Stimulated activated CD8-positive, alpha-beta memory T cell treated with anti-CD3 and anti-CD28 coated beads, Interleukin-12 subunit alpha, Interleukin-12 subunit beta, amount 100 ng/mL, for 1 hour (primary cell): ENCODE measurements at regions not wholly inside any gene's neighbourhood (a gene's known extent, or its start where the extent isn't known, plus 50 kb on each side); places are given as distances from the start of the nearest gene placed in this dataset.
"Not testable (repeated sequence)": the region's sequence is repeated elsewhere in the genome, so short reads cannot be mapped to it uniquely, and the experiment has no call there.

Experiments
- DNase-seq: peaks from one replicate; pipeline ENCODE4 v3.0.0-alpha.2; 2020; ENCODE audit warnings: low read depth

DNA sequence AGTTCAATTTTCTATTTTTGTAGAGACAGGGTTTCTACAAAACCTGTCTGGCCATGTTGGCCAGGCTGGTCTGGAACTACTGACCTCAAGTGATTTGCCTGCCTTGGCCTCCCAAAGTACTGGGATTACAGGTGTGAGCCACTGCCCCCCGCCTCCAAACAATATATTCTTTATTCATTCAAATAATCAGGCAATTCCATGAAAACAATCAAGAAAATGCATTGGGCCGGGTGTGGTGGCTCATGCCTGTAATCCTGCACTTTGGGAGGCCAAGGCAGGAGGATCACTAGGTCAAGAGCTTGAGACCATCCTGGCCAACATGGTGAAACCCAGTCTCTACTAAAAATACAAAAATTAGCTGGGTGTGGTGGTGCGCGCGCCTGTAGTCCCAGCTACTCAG, 69.9 kb upstream of the ZNF217 start:
- not testable (repeated sequence) for DNase-seq

- no peak for DNase-seq
Observed at GRCh38 chr20:53662595-53662994, 69.0 kb upstream of the ZNF217 start.

DNA sequence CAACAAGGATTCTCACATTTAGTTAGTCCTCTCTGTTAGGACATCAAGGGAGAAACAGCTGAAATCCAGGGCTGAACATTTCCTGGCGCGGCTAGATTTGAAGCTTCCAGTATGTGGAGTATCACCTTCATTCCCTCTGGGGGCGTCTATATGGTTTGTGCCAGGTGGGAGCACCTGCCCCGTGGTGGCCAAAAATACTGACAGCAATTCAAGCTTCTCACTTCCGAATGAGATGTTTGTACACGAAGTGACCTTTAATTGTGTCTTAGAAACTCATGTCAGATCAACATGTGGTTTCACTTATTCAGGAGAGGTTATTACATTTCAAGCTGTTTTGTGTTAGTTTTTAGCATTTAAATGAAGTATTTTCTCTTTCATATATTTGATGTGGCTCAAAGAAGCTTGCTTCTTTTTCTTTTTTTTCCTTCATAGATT, 67.3 kb upstream of the ZNF217 start:
- DNase-seq: no peak

GRCh38 chr20:53660078-53660909, 66.7 kb upstream of the ZNF217 start:
- no peak for DNase-seq

- no peak for DNase-seq
Observed at GRCh38 chr20:53658973-53659372, 65.3 kb upstream of the ZNF217 start.

GRCh38 chr20:53658322-53658721, 64.7 kb upstream of the ZNF217 start:
- DNase-seq: no peak

DNA sequence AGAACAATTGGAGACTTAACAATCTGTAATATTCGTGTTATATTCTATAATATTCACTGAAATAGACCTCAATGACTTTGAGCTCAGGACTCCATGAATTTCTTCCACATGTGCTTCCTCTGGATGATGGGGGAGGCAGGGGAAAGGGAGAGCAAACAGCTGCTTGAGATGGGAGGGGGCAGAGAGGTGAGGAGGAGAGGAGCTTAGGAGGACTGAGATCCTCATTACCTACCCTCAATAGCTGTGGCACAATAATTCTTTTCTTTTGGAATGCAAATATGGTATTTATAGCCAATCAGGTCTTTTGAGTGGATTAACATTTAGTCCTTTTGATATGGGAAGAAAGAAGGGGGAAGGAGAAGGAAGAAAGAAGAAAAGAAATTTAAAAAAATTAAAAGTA, 64.1 kb upstream of the ZNF217 start:
- no peak for DNase-seq

DNA sequence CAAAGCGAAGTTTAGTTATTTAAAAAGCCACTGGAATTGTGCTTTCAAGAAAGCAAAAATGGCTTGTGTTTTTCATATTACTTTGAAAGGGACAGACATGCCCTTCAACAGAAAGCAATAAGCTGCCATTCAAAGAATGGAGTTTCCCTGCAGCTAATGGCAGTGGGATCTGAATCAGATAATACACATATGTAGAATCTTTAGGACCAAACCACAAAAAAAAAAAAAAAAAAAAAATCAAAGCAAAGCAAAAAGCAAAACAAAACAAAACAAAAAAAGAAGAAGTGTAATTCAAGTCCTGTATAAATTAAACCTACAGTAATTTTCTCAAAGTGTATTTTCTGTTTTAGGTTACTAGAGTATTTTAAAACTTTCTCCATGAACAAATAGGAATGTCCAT, 63.6 kb upstream of the ZNF217 start:
- DNase-seq: no peak

GRCh38 chr20:53656293-53657202, 62.9 kb upstream of the ZNF217 start:
- DNase-seq: no peak

DNA sequence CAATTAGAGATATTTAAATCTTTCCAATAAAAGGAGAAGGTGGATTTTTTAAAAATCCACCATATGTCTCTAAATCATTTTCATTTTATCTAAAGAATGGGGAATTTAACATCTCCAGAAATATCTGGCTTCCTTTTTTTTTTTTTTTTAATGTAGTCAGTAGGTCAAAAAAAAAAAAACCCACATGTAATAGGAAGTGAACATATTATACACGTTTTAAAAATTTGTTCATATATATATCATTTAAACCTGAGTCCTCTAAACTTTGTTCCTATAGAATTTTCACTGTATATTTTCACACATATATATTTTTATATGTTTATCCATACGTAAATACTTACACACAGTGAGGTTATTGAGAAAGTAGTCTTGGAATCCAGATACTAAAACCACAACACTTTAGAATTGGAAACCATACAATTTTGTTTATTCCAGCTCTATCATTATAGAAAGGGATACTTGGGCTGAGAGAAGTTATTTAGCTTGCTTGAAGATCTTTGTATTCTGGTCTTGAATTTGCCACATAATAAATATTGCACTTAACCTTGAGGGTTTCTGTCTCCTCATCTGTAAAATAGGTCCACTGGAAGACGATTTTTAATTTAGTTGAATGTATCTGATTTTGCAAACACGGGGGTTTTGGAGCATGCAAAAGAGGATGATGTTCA, 62.1 kb upstream of the ZNF217 start:
- DNase-seq: no peak

GRCh38 chr20:53654932-53655624, 61.4 kb upstream of the ZNF217 start:
- DNase-seq: no peak

DNA sequence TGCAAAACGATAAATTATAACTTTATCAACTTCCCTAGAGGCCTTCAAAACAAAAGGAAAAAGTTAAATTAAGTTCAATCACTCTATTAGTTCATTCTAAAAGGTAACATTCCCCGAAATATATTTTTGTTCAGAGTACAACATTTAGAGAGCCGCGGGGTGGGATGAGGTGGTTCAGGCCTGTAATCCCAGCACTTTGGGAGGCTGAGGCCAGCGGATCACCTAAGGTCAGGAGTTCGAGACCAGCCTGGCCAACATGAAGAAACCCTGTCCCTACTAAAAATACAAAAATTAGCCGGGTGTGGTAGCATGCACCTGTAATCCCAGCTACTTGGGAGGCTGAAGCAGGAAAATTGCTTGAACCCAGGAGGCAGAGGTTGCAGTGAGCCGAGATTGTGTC, 60.9 kb upstream of the ZNF217 start:
- DNase-seq: not testable (repeated sequence)

- DNase-seq: no peak
Observed at GRCh38 chr20:53652859-53653517, 59.3 kb upstream of the ZNF217 start.

DNA sequence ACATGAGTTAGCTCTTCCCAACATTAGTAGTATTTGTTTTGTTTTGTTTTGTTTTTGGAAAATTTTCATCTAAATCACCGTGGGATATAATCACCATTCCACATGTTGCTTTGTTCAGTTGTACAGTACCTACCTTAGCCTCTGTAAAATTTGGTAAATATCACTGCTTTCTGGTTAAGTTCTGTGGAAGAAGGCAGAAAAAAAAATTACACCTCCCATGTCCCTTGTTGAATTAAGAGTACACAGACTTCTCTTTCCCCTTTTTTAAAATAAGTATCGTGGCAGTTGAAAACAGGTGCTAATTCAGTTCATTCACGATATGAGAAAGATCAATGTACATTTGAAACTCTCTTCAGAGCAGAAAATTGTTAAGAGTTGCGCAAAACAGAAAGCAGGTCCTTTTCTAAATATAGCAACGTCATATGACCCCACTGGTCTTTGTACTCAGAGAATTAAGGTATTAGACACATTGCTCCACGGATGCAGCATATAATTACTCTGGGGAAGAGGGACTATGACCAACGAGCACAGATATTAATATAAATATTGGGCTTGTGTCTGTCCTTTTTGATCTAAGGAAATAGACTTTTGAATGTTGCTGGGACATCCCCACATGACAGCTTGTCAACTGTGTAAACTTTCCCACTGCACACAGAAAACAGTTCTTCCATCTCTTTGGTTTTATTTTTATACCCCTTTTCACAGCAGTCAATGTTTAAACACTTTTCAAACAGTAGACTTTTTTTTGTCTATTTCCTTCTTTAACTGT, 58.6 kb upstream of the ZNF217 start:
- no peak for DNase-seq

GRCh38 chr20:53649493-53649892, 55.9 kb upstream of the ZNF217 start:
- not testable (repeated sequence) for DNase-seq

- no peak for DNase-seq
Observed at GRCh38 chr20:53647286-53647821, 53.7 kb upstream of the ZNF217 start.

DNA sequence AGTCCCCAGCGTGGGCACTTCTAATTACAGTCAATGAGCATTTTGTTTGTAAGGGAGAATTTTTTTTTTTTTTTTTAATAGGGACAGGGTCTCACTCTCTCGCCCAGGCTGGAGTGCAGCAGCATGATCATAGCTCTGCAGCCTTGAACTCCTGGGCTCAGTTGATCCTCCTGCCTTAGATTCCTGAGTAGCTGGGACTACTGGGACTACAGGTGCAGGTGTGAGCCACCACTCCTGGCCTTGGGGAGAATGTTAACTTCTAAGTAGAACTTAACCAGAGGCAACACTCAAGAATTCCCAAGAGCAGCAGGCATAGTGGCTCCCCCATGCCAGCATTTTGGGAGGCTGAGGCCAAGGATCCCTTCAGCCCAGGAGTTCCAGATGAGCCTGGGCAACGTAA, 52.9 kb upstream of the ZNF217 start:
- DNase-seq: no peak

DNA sequence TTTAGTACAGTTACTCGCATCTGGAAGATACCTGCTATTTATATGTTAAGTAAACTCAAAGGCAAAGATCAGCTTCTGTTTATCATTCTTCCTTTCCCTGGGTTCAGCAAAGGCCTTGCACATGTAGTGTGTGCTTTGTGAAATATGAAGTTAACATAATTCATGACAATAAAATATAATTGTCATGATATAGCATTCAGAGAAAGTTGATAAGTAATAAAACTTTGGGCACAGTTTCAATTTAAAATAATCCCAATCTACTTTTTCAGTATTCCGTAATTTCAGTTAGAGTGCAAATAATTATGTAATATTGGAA, 51.9 kb upstream of the ZNF217 start:
- no peak for DNase-seq

GRCh38 chr20:53644108-53644507, 50.5 kb upstream of the ZNF217 start:
- DNase-seq: not testable (repeated sequence)
